ENCODE measurements at regions not wholly inside any gene's neighbourhood (a gene's known extent, or its start where the extent isn't known, plus 50 kb on each side); places are given as distances from the start of the nearest gene placed in this dataset.

DNA sequence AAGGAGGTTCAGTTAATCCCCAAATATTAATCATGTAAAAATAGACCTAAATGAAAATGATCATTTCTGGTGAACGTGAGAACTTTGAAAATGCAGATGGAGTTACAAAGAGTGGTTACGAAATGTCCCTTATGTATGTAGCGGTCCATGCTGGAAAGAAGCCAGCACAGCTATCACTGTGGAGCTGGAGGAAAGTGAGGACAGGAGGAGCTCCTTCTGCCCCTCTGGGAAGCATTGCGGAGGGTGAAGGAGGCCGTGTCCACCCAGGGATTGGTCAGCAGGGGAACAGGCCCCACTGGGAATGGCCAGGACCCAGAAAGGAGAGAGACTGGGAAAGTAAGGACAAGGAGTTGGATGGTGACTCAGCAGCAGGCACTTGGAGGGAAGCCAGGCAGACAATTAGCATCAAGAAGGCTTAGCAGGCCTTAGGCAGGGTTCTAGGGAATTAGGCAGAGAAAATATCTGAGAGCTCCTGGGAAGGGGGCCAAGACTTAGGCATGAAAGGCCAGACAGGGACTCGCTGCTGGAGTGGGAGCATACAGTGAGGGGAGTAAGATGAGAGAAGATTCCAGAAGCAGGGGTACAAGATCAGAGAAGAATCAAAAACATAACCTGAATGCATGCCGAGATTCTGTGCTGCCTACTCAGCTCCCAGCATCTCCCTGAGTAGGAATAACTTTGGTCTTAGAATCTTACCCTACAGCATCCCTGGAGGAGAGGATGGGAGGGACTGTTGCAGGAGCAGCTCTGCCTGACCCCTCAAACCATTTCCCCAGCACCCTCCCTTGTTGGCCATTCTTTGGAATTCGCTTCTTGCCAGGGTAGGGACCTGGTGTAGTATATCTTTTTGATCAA, 171.0 kb upstream of the UMPS start:
- DNase-seq = peak; percentile 31

DNA sequence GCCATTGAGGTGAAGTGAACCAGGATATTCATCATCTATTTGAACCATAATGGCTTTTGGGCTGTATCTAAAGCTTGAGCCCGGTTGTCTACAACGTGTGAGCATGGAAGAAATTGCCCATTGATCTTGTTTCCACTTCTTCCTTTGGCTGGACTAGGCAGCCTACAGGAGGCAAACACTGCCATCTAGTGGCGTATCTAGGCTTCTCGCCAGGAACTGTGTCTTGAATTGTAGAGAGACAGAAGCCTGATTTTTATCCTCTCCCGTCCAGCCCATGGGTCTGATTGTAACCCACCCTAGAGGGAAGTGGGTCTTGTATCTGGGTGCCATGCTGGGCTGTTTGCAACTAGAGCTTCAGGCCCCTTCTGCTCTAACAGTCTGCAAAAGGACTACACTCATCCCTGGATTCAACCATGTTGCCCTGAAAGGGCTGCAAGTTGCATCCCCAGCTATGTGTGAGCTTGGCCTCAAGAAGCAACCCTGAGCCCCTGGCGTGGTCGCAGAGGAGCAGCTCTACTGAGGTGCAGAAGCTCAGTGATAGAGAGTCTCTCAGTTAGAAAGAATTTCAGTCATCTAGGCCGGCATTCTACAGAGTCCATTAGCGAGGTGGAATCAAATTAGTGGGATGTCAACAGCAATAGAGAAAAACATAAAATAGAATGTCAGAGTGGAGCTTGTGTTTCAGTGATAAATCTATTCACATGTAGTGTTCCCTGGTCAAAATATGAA, 170.2 kb upstream of the UMPS start:
- DNase-seq = peak; percentile 86

DNA sequence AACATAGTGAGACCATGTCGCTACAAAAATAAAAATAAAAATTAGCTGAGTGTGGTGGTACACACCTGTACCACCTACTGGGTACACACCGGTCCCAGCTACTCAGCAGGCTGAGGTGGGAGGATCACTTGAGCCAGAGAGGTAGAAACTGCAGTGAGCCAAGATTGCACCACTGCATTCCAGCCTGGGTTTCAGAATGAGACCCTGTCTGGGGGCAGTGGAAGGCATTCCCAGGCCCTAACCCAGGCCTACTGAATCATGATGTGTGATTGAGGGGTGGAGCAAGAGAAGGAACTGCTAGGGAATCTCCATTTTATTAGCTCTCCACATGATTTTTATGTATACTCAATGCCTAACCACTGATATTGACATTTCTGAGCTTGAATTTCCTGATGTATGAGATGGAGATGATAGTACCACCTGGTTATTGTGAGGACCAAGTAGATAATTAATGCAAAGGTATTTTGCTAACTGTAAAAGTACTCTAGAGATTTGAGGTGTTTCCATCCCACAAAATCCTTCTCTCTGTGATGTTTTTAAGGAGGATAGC, 169.5 kb upstream of the UMPS start:
- no peak for DNase-seq

DNA sequence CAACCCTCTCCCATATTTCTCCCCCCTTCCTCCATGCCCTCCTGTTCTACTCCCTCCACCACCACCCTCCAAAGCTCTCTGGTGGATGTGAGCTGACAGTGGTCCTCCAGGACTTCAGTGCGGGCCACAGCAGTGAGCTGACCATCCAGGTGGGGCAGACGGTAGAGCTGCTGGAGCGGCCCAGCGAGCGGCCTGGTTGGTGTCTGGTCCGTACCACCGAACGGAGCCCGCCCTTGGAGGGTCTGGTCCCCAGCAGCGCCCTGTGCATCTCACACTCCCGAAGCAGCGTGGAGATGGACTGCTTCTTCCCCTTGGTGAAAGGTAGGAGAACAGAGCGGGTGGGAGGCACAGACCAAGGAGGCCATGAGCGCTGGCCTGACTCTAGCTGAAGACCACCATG, 167.5 kb upstream of the UMPS start:
- DNase-seq = no peak

DNA sequence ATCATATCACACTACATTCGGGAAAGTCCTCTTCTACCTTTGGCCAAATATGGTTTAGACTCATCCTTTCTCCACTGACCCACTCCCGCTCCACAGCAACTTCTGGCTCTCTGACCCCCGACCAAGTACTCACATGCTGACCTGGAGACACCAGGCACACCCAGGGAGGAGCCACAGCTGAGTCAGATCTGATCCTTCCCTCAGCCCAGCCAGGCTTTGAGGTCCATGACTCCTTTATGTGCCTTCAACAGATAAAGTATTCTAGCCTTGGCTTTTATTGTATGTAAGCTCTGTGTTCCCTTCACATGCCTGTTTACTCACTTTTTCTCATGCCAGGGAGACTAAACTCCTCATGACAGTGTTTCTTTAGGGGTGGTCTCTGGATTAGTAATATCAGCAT, 166.9 kb upstream of the UMPS start:
- DNase-seq = peak; percentile 48

DNA sequence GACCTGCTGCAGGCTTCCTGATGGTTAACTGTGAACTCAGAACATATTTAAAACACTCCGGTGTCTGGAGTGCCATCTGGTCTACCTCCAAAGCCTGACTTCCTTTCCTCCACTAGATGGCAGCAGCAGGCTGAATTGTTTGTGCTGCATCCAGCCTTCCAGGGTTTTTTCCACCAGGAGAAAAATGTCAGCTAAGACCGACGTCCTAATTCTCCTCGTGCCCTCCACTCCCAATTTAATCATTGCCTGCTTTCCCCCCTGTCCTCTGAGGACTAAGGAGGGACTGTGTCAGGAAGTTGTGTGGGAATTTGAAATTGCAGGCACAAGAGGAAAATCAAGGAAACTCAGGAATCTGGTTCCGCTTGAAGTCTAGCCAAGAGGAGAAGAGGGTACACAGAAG, 165.2 kb upstream of the UMPS start:
- peak; percentile 78 for DNase-seq

DNA sequence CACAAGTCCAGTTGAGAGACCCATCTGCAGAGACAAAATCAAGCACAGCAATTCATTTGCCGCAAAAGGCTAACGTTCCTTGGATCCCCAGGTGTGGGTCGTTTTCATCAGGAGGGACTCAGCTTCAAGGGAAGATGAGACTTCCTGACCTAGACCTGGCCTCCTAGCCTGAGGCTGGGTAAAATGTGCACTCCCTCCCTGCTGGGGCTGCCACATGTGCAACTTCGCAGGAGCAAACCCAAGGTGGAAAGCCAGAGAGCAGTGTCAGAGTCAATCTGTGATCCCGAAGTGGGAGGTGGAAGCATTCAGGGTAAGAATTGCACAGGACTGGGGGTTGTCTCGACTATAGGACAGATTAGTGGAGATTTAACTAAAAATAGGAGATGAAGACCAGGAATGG, 164.7 kb upstream of the UMPS start:
- DNase-seq = no peak

DNA sequence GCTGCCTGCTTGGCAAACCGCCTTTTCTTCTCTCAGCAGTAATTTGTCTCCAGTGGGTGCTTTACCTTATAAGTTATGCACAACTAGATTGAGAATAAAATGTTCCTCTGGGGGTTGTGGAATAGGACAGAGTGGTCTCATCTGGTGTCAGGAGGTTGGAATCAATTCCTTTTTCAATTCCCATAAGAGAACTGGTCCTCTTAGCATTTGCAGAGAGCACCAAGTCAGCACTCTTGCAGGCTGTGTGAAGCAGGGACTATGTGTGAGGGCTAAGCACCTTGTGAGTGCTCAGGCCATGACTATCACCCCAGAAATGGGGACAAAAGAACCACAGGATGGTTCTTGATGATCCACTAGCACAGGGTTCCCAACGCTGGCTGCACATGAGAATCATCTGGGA, 163.6 kb upstream of the UMPS start:
- no peak for DNase-seq

DNA sequence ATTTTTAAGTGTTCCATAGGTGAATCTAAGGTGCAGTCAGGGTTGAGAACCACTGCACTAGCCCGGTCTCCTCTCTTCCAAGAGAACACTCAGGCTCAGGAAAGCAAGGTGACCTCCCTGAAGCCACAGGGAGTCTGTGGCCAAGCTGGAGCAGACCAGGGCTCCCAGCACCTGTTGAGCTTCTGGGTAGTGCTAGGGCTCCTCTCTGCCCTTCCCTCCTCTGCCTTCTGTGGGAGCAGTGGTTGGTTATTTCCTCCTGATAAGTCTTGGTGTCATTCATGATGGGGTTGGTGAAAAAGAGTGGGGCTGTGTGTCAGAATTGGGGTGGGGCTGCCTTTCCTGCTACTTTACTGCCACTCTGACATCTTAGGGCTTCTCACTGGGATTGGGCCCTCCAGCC, 163.1 kb upstream of the UMPS start:
- DNase-seq = peak; percentile 62

DNA sequence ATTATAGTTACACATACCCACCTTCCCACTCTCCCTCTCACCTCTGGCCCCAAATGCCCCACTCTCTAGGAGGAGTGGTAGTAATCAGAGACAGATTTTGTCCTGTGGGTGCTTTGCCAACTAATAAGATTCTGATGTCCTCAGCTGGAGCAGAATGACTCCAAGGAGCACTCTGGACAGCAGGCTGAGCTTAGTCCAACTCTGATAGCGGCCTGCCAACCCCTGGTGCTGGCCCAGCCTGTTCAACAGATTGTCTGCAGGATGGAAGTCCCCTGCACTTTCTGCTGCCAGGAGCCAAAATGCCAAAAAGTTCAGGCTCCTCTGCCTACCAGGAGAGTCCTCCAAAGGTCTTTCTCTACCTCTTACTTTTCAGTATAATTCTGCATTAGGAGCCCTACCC, 160.5 kb upstream of the UMPS start:
- no peak for DNase-seq

DNA sequence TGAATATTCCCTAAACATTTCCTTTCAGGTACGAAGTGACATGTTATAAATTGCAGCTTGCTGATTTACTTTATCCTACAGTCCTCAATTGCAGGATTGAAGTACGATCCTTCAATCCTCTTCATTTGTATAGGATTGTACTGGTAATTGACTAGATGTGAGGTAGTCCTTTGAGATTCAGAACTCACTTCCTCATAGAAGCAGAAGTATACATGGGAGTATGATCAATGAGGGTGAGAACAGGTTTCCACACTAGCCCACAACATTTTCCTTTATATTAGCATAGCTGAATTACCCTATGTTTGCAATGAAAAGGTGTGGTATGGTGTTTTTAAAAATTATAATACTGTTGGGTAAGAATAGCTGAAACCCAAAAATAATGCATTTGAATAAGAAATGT, 160.0 kb upstream of the UMPS start:
- no peak for DNase-seq

DNA sequence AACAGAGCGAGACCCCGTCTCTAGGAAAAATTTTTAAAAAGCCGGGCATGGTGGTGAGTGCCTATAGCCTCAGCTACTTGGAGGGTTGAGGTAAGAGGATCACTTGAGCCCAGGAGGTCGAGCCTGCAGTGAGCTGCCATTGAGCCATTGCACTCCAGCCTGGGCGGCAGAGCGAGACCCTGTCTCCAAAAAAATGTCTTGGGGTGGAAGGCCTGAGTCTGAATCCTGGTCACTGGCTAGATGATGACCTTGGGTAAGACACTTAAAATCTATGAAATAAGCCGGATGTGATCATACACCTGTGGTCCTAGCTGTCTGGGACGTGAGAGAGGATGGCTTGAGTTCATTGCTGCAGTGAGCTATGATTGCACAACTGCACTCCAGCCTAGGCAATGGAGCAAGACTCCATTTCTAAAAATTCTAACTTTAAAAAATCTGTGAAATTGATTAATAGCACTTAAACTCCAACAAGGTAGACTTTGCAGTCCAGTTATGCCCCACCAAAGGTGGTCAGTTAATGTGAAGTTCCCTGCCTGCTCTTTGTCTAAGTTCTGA, 157.3 kb upstream of the UMPS start:
- DNase-seq = no peak

DNA sequence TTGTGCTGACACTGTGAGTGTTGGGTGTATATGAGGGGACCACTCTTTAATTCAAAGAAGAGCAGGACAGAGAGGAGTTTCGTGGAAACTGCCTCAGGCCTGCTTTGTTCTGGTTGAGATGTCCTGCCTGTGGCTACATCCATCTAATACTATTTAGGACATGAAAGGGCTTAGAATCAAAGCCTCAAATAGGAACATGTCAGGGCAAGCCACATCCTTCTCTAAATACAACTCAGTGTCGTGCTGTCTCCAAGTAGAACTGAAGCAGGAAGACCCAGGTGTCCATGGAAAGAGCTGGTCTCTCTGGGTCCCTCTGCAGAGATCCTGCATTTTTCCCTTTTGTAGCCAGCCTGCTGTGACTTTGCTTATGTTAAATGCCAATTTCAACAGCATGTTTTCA, 156.2 kb upstream of the UMPS start:
- no peak for DNase-seq

DNA sequence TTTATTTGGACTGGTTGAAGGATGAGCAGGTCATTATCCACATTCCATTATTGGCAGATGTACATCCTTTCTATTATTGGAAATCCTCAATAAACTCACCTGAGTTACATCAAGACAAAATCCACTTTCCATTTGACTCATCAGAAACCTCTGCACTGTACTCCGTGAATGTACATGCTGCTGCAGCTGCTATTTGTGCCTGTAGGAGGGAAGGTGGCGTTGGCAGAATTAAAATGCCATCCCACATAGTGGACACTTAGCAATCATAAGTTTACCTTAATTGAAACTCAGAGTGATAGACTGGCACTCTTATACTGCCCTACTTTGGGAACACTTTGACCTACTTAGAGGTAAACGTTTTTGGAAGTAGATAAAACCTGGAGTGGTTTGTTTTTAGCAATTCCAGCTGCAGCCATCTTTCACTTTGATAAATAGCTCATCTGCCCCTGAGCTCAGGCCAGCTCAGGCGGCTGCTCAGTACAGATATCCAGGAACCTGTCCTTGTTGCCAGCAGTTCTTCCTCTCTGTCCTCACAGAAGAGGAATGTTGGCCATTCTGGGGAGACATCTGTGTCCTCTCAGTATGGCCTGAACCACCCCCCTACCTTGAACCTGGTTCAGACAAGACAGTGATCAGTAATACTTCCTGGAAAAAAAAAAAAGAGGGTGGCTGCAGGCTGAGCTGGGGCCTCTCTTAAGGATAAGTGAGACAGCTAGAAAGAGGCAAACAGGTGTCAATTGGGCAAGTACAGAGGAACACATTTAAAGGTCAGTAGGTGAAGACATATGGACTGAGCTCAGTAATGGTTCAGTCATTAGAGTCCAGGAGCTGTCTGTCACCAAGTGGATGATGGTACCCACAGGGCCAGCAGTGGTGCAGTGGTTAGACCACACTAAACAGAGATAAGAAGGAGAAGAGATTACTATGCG, 153.4 kb upstream of the UMPS start:
- peak; percentile 13 for DNase-seq

DNA sequence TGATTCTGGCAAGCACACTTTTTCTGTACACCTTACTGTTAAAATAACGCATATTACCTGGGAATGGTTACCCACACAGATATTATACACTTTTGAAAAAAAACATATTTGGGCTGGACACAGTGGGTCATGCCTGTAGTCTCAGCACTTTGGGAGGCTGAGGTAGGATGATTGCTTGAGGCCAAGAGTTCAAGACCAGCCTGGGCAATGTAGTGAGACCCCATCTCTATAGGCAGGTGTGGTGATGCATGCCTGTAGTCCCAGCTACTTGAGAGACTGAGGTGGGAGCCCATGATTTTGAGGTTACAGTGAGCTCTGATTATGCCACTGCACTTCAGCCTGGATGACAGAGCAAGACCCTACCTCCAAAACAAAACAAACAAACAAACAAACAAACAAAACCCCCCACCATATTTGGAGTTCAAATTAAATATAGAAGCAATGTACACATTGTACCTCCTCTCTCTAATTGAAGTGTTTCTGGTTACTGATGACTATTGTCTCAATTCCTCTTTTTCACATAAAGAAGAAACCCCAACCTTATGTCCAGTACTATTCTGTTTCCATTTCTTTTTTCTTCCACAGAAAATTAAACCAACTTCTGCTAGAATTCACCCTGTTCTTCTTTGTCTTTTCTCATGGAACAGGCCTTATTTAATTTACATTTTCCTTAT, 152.6 kb upstream of the UMPS start:
- no peak for DNase-seq

DNA sequence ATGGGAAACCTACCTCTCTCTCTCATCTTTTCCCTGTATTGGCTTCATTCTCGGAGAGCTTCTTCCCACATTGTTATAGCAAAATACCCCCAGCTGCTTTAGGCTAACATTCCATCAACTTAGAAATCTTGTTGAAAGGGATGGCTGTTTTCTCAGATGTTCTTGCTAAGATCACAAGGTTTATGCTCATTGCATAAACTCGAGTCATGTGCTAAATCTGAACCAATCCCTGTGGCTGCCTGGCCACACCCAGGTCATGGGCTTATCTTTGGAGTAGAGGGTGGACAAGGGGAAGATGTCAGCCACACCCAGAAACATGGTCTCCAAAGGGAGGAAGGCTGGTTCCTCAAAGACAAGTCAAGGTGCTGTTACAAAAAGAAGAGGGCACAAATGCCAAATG, 150.6 kb upstream of the UMPS start:
- DNase-seq = peak; percentile 69

DNA sequence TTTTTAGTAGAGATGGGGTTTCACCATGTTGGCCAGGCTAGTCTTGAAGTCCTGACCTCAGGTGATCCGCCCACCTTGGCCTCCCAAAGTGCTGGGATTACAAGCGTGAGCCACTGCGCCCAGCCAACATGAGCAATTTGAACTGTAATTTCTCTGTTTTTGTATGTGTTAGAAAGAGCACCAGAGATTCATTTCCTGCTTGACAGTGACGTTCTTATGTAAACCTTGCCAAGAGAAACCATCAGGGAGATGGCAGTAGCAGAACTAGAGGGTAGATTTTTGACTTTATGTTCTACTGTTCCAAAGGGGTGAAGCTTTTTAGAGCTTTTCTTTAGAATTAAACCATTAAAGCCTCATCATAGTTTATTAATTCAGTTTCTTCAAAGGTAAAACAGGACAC, 148.1 kb upstream of the UMPS start:
- no peak for DNase-seq

DNA sequence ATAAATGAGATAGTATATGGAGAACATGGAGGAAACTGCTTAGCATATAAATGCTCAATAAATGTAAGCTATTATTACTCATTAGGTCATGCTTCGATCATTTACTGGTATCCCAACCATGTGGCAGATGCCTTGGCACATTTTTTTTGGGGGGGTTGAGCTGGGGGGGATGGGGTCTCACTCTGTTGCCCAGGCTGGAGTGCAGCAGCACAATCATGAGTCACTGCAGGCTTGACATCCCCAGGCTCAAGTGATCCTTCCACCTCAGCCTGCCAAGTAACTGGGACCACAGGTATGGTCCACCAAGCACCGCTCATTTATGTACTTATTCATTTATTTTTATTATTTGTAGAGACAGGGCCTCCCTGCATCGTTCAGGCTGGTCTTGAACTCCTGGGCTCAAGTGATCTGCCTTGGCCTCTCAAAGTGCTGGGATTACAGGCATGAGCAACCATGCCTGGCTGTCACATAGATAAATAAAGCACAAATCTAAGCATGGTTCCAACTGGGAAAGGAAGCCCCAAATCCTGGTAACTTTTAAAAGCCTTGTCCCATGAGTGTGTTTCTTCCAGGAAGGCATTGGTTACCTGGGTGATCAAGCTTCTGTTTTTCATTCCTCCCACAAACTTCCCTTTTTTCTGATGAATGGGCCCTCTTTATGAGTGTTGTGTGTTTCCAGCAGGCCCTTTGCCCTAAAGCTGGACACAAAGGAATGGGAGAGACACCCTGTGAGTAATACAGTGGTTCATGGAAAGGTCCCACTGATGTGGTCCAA, 147.4 kb upstream of the UMPS start:
- peak; percentile 28 for DNase-seq

DNA sequence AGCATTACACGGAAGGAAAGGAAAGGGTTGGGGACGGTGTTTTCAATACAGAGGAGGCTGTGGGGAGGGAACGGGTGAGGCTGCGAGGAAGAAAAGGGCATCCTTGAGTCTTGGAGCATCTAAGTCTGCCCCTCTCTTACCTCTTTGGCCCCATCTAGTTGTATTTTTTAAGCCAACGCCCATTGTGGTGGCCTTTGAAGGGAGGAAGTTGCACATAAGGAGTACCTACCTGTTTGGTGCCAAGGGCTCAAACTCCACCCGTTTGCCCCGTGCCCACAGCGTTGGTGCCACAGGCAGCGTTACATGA, 146.1 kb upstream of the UMPS start:
- peak; percentile 28 for DNase-seq

DNA sequence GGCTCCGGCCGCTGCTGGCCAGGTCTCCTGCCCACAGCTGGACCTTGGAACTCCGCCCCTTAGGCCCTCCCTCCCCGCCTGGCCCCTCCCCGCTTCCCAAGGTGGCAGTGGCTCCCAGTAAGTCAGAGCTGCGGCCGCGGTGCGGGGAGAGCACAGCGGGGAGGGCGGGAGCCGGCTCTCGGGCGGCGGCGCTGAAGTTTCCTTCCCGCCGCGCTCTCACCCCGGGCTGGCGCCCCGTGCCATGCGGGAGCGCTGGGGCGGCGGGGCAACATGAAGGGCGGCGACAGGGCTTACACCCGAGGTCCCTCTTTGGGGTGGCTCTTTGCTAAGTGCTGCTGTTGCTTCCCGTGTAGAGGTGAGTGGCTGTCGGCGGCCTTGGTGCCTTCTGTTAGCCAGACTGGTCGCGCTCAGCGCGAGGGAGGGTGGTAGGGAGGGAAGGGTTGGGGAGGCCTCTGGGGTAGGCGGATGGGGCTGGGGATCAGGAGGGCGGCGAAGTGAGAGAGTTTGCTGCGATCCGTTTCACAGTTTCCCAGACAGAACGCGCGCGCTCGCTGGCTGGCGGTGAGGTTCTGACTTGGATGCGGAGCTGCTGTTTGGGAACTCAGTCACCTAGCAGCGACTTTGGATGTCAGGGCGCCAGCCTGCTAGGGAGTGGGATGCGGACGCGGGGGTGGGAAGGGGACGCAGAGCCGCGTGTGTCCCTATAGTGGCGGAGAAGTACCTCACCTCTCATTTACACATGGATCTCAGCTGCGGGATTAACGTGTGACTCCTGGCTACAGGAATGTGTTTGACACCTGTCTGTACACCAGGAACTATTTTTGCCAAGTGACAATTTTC, 145.5 kb upstream of the UMPS start:
- peak; percentile 41 for DNase-seq
